ENCODE measurements at regions not wholly inside any gene's neighbourhood (a gene's known extent, or its start where the extent isn't known, plus 50 kb on each side); places are given as distances from the start of the nearest gene placed in this dataset.
"Not testable (repeated sequence)": the region's sequence is repeated elsewhere in the genome, so short reads cannot be mapped to it uniquely, and the experiment has no call there.

DNA sequence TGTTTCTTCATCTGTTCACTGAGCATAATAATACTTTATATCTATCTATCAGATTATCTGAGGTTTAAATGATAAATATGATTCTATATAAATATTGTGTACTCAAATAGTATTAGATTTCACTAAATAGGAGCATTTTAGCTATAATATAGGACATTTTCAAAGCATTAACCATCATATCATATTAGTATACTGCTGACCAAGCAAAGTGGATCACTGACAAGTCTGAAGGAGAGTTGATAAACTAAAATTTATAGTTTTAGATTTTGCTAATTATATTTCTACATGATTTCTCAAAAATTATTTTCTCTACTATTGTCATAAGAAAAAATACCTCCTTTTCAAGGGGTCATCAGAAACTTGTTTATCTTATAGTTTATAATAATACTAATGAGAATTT lies 937.8 kb upstream of the LRATD1 start:
- H3K27ac ChIP-seq, result no peak overlapping the region
- no peaks in the 10 kb centered on the region for H3K36me3 ChIP-seq
- TF ChIP-seq, protein P1, sequence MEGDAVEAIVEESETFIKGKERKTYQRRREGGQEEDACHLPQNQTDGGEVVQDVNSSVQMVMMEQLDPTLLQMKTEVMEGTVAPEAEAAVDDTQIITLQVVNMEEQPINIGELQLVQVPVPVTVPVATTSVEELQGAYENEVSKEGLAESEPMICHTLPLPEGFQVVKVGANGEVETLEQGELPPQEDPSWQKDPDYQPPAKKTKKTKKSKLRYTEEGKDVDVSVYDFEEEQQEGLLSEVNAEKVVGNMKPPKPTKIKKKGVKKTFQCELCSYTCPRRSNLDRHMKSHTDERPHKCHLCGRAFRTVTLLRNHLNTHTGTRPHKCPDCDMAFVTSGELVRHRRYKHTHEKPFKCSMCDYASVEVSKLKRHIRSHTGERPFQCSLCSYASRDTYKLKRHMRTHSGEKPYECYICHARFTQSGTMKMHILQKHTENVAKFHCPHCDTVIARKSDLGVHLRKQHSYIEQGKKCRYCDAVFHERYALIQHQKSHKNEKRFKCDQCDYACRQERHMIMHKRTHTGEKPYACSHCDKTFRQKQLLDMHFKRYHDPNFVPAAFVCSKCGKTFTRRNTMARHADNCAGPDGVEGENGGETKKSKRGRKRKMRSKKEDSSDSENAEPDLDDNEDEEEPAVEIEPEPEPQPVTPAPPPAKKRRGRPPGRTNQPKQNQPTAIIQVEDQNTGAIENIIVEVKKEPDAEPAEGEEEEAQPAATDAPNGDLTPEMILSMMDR (IDR thresholded peaks at IDR 0.05), result no peak
- TF ChIP-seq POLR2A (IDR thresholded peaks at IDR 0.05), result no peak
- H3K27me3 ChIP-seq, result no peaks in the 10 kb centered on the region
- DNase-seq (no peak), ATAC-seq (no peak)
- H3K9me3 ChIP-seq, result no peaks in the 10 kb centered on the region
- intact Hi-C loops (cut with DNase I), result no loop called here
- no peak overlapping the region for H3K4me3 ChIP-seq
- no peaks in the 10 kb centered on the region for H3K4me1 ChIP-seq

DNA sequence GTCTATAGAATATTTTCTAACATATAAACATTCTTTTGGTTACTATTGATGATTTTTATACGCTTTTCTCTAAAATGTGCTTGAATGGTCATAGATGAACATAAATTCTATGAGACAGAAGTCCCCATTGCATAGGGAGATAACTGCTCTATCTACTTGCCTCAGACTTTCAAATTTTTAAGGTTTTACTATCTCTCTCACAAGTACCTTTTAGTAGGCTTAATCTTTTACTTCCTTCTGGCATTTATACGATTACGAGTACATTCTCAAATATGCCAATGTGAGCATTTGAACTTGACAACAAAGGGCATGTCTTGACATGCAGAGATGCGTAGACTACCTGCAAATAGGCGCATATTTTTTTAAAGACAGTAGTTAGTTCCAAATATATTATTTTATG lies 935.9 kb upstream of the LRATD1 start:
- Histone ChIP-seq H3K4me1 (no peaks in the 10 kb centered on the region), H3K4me3 (no peak overlapping the region), H3K27ac (no peak overlapping the region), H3K36me3 (no peaks in the 10 kb centered on the region), H3K9me3 (no peaks in the 10 kb centered on the region), H3K27me3 (no peaks in the 10 kb centered on the region)
- 56% methylated on average over 5 of the region's 5 CpGs for WGBS (ENCODE audit: insufficient coverage, low coverage, low lambda C conversion rate, missing lambda C conversion rate)
- ATAC-seq (no peak), DNase-seq (no peak)
- TF ChIP-seq, protein P1 (IDR thresholded peaks at IDR 0.05), result no peak
- TF ChIP-seq POLR2A (IDR thresholded peaks at IDR 0.05), result no peak
- intact Hi-C loops (cut with DNase I), result no loop called here

- DNase-seq, result no peak
- WGBS (ENCODE audit: insufficient coverage, low coverage, low lambda C conversion rate, missing lambda C conversion rate), result 15% methylated on average over 1 of the region's 1 CpG
- Histone ChIP-seq H3K27me3 (no peaks in the 10 kb centered on the region), H3K9me3 (no peaks in the 10 kb centered on the region), H3K27ac (no peak overlapping the region), H3K4me3 (no peak overlapping the region), H3K4me1 (no peaks in the 10 kb centered on the region), H3K36me3 (no peaks in the 10 kb centered on the region)
- no peak for ATAC-seq
- TF ChIP-seq POLR2A (IDR thresholded peaks at IDR 0.05), result no peak
- TF ChIP-seq, protein P1 (IDR thresholded peaks at IDR 0.05), result no peak
- intact Hi-C loops (cut with DNase I), result no loop called here
Measured at GRCh38 chr2:13698847-13699246, 933.7 kb upstream of the LRATD1 start.

DNA sequence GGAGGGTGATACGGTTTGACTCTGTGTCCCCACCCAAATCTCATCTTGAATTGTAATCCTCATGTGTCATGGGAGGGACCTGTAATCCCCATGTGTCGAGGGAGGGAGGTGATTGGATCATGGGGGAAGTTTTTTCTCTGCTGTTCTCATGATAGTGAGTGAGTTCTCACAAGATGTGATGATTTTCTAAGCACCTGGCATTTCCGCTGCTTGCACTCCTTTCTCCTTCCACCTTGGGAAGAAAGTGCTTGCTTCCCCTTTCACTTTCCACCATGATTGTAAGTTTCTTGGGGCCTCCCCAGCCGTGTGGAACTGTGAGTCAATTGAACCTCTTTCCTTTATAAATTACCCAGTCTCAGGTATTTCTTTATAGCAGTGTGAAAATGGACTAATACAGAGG lies 932.6 kb upstream of the LRATD1 start:
- H3K36me3 ChIP-seq; H3K4me3 ChIP-seq; H3K9me3 ChIP-seq; ATAC-seq; H3K27ac ChIP-seq; intact Hi-C loops (cut with DNase I); H3K4me1 ChIP-seq; DNase-seq; H3K27me3 ChIP-seq: not testable (repeated sequence)
- WGBS (ENCODE audit: insufficient coverage, low coverage, low lambda C conversion rate, missing lambda C conversion rate), result 43% methylated on average over 3 of the region's 4 CpGs

GRCh38 chr2:13711154-13711553 lies 921.4 kb upstream of the LRATD1 start:
- no peaks in the 10 kb centered on the region for H3K9me3 ChIP-seq
- H3K36me3 ChIP-seq, result no peaks in the 10 kb centered on the region
- ATAC-seq (no peak), DNase-seq (no peak)
- intact Hi-C loops (cut with DNase I), result no loop called here
- H3K27ac ChIP-seq, result no peak overlapping the region
- no peak overlapping the region for H3K4me3 ChIP-seq
- 21% methylated on average over 2 of the region's 2 CpGs for WGBS (ENCODE audit: insufficient coverage, low coverage, low lambda C conversion rate, missing lambda C conversion rate)
- H3K4me1 ChIP-seq, result no peaks in the 10 kb centered on the region
- no peaks in the 10 kb centered on the region for H3K27me3 ChIP-seq
- TF ChIP-seq, protein P1 (IDR thresholded peaks at IDR 0.05), result no peak
- TF ChIP-seq POLR2A (IDR thresholded peaks at IDR 0.05), result no peak

All from right lobe of liver (tissue), 6 donors.